Left cardiac atrium (tissue), 4 donors: ENCODE measurements at regions not wholly inside any gene's neighbourhood (a gene's known extent, or its start where the extent isn't known, plus 50 kb on each side); places are given as distances from the start of the nearest gene placed in this dataset.
"Not testable (repeated sequence)": the region's sequence is repeated elsewhere in the genome, so short reads cannot be mapped to it uniquely, and the experiment has no call there.

Experiments
- ATAC-seq, 2 donors: fragments of 200-7000 bp; cut with Tn5 transposase; one replicate each; pipeline ENCODE4 v1.9.1; 2020; ENCODE audit warnings: mild to moderate bottlenecking in 2 of 2, moderate library complexity in 2 of 2
- DNase-seq: peaks from one replicate; pipeline ENCODE4 v3.0.0-alpha.2; 2020
- intact Hi-C, 2 donors: fragments of 100-400 bp; cut with DNase I; formaldehyde crosslinking; loops; one replicate each; pipeline versions ENCODE4 v1.14.1 to v1.15.1; 2022 to 2023
- donor health status: DM: no; HTN: yes; CAD: no.
- donor health status: DM: no; HTN: yes; CAD: no; lungs with severe emphysema.
- donor health status: DM: yes; HTN: yes; CAD: no.
- donor health status: Dilated cardiomyopathy.

- intact Hi-C loops: no loop called here
- ATAC-seq: no peak
- no peak for DNase-seq
Observed at GRCh38 chr14:54221432-54221803, 175.4 kb upstream of the CDKN3 start.

- intact Hi-C loops: no loop called here
- ATAC-seq (no peak), DNase-seq (no peak)
Observed at GRCh38 chr14:54221971-54222370, 174.8 kb upstream of the CDKN3 start.

- ATAC-seq (no peak), DNase-seq (no peak)
- intact Hi-C loops: no loop called here
Observed at GRCh38 chr14:54223831-54224402, 172.9 kb upstream of the CDKN3 start.

- intact Hi-C loops: no loop called here
- ATAC-seq (no peak), DNase-seq (no peak)
Observed at GRCh38 chr14:54225457-54226060, 171.2 kb upstream of the CDKN3 start.

- intact Hi-C loops: no loop called here
- no peak for ATAC-seq
- DNase-seq: no peak
Observed at GRCh38 chr14:54226103-54226502, 170.7 kb upstream of the CDKN3 start.

- intact Hi-C loops: no loop called here
- DNase-seq (no peak), ATAC-seq (no peak)
Observed at GRCh38 chr14:54226558-54226957, 170.2 kb upstream of the CDKN3 start.

- intact Hi-C loops: no loop called here
- ATAC-seq (peak in 1 of 2 donors; percentile 44), DNase-seq (no peak)
Observed at GRCh38 chr14:54229136-54229535, 167.7 kb upstream of the CDKN3 start.

GRCh38 chr14:54230645-54231044 is 166.2 kb upstream of the CDKN3 start:
- intact Hi-C loops: no loop called here
- ATAC-seq (no peak), DNase-seq (no peak)

GRCh38 chr14:54232735-54233134 is 164.1 kb upstream of the CDKN3 start:
- no peak for DNase-seq
- intact Hi-C loops: no loop called here
- no peak for ATAC-seq

GRCh38 chr14:54241517-54241916 is 155.3 kb upstream of the CDKN3 start:
- ATAC-seq: no peak
- DNase-seq: no peak
- intact Hi-C loops: no loop called here

- no peak for DNase-seq
- intact Hi-C loops: no loop called here
- peak in 1 of 2 donors; percentile 74 for ATAC-seq
Observed at GRCh38 chr14:54251356-54251755, 145.5 kb upstream of the CDKN3 start.

GRCh38 chr14:54252072-54252730 is 144.6 kb upstream of the CDKN3 start:
- intact Hi-C loops: no loop called here
- ATAC-seq (peak in 1 of 2 donors; percentile 24), DNase-seq (no peak)

- ATAC-seq (peak in 1 of 2 donors; percentile 81), DNase-seq (no peak)
- intact Hi-C loops: no loop called here
Observed at GRCh38 chr14:54253195-54253947, 143.4 kb upstream of the CDKN3 start.

GRCh38 chr14:54256156-54256555 is 140.7 kb upstream of the CDKN3 start:
- DNase-seq (no peak), ATAC-seq (no peak)
- intact Hi-C loops: no loop called here

- intact Hi-C loops: no loop called here
- DNase-seq (no peak), ATAC-seq (no peak)
Observed at GRCh38 chr14:54257424-54257823, 139.4 kb upstream of the CDKN3 start.

- DNase-seq (no peak), ATAC-seq (no peak)
- intact Hi-C loops: no loop called here
Observed at GRCh38 chr14:54258382-54258781, 138.4 kb upstream of the CDKN3 start.

GRCh38 chr14:54259821-54260220 is 137.0 kb upstream of the CDKN3 start:
- intact Hi-C loops: no loop called here
- ATAC-seq: no peak
- no peak for DNase-seq

- DNase-seq (no peak), ATAC-seq (no peak)
- intact Hi-C loops: no loop called here
Observed at GRCh38 chr14:54261283-54261682, 135.5 kb upstream of the CDKN3 start.

- intact Hi-C loops, DNase-seq, ATAC-seq: not testable (repeated sequence)
Observed at GRCh38 chr14:54266616-54267015, 130.2 kb upstream of the CDKN3 start.

GRCh38 chr14:54267172-54267571 is 129.6 kb upstream of the CDKN3 start:
- ATAC-seq (no peak), DNase-seq (no peak)
- intact Hi-C loops: no loop called here
